ENCODE measurements at regions not wholly inside any gene's neighbourhood (a gene's known extent, or its start where the extent isn't known, plus 50 kb on each side); places are given as distances from the start of the nearest gene placed in this dataset.
A peak's percentile ranks its signal among the peaks of the same experiment; 100 is the strongest.

- no peaks in the 10 kb centered on the region for H3K4me1 Mint-ChIP-seq (ENCODE audit: unreplicated experiment)
- H3K9me3 Mint-ChIP-seq (ENCODE audit: unreplicated experiment) = no peaks in the 10 kb centered on the region
- H3K27ac Mint-ChIP-seq (ENCODE audit: unreplicated experiment) = no peak overlapping the region
- H3K27me3 Mint-ChIP-seq (ENCODE audit: unreplicated experiment) = peaks cover 4% of the 10 kb centered on the region
- DNase-seq (ENCODE audit: low spot score) = no peak
- no peak overlapping the region for H3K4me3 Mint-ChIP-seq (ENCODE audit: unreplicated experiment)
- peak; percentile 57 for TF ChIP-seq CTCF (IDR thresholded peaks at IDR 0.05; ENCODE audit: unreplicated experiment)
- H3K36me3 Mint-ChIP-seq (ENCODE audit: low read depth, unreplicated experiment) = no peaks in the 10 kb centered on the region
Observed at GRCh38 chr13:79973533-79973963, 367.4 kb downstream of the SPRY2 start.

- Mint-ChIP-seq H3K4me1 (ENCODE audit: unreplicated experiment) (no peaks in the 10 kb centered on the region), H3K36me3 (ENCODE audit: low read depth, unreplicated experiment) (no peaks in the 10 kb centered on the region), H3K9me3 (ENCODE audit: unreplicated experiment) (no peaks in the 10 kb centered on the region), H3K27ac (ENCODE audit: unreplicated experiment) (no peak overlapping the region), H3K27me3 (ENCODE audit: unreplicated experiment) (peaks cover 4% of the 10 kb centered on the region), H3K4me3 (ENCODE audit: unreplicated experiment) (no peak overlapping the region)
- DNase-seq (ENCODE audit: low spot score) = no peak
- no peak for TF ChIP-seq CTCF (IDR thresholded peaks at IDR 0.05; ENCODE audit: unreplicated experiment)
Observed at GRCh38 chr13:79972066-79972569, 368.8 kb downstream of the SPRY2 start.

GRCh38 chr13:79966493-79966895, 374.4 kb downstream of the SPRY2 start:
- H3K4me1 Mint-ChIP-seq (ENCODE audit: unreplicated experiment) = no peaks in the 10 kb centered on the region
- TF ChIP-seq CTCF (IDR thresholded peaks at IDR 0.05; ENCODE audit: unreplicated experiment) = no peak
- no peak overlapping the region for H3K4me3 Mint-ChIP-seq (ENCODE audit: unreplicated experiment)
- no peak for DNase-seq (ENCODE audit: low spot score)
- H3K9me3 Mint-ChIP-seq (ENCODE audit: unreplicated experiment) = no peaks in the 10 kb centered on the region
- H3K27ac Mint-ChIP-seq (ENCODE audit: unreplicated experiment) = no peak overlapping the region
- no peaks in the 10 kb centered on the region for H3K36me3 Mint-ChIP-seq (ENCODE audit: low read depth, unreplicated experiment)
- peaks cover 4% of the 10 kb centered on the region for H3K27me3 Mint-ChIP-seq (ENCODE audit: unreplicated experiment)

- no peak overlapping the region for H3K27ac Mint-ChIP-seq (ENCODE audit: unreplicated experiment)
- no peaks in the 10 kb centered on the region for H3K36me3 Mint-ChIP-seq (ENCODE audit: low read depth, unreplicated experiment)
- TF ChIP-seq CTCF (IDR thresholded peaks at IDR 0.05; ENCODE audit: unreplicated experiment) = no peak
- no peak for DNase-seq (ENCODE audit: low spot score)
- peaks cover 4% of the 10 kb centered on the region for H3K27me3 Mint-ChIP-seq (ENCODE audit: unreplicated experiment)
- no peaks in the 10 kb centered on the region for H3K9me3 Mint-ChIP-seq (ENCODE audit: unreplicated experiment)
- H3K4me1 Mint-ChIP-seq (ENCODE audit: unreplicated experiment) = no peaks in the 10 kb centered on the region
- H3K4me3 Mint-ChIP-seq (ENCODE audit: unreplicated experiment) = no peak overlapping the region
Observed at GRCh38 chr13:79966059-79966458, 374.9 kb downstream of the SPRY2 start.

GRCh38 chr13:79946556-79946955, 394.4 kb downstream of the SPRY2 start:
- DNase-seq (ENCODE audit: low spot score) = no peak
- H3K36me3 Mint-ChIP-seq (ENCODE audit: low read depth, unreplicated experiment) = no peaks in the 10 kb centered on the region
- no peak for TF ChIP-seq CTCF (IDR thresholded peaks at IDR 0.05; ENCODE audit: unreplicated experiment)
- H3K27ac Mint-ChIP-seq (ENCODE audit: unreplicated experiment) = no peak overlapping the region
- no peaks in the 10 kb centered on the region for H3K9me3 Mint-ChIP-seq (ENCODE audit: unreplicated experiment)
- H3K4me1 Mint-ChIP-seq (ENCODE audit: unreplicated experiment) = no peaks in the 10 kb centered on the region
- no peaks in the 10 kb centered on the region for H3K27me3 Mint-ChIP-seq (ENCODE audit: unreplicated experiment)
- no peak overlapping the region for H3K4me3 Mint-ChIP-seq (ENCODE audit: unreplicated experiment)

Measured in endothelial cell (in vitro differentiated cells).